Head of caudate nucleus (tissue), 42 donors: ENCODE measurements at regions not wholly inside any gene's neighbourhood (a gene's known extent, or its start where the extent isn't known, plus 50 kb on each side); places are given as distances from the start of the nearest gene placed in this dataset.

Source experiments
- DNase-seq, 42 donors: peaks; one replicate each; pipeline versions ENCODE4 v3.0.0 to v3.0.0-alpha.2; 2020 to 2021; ENCODE audit warnings: mixed read lengths in 7 of 42
- intact Hi-C: fragments of 100-400 bp; cut with DNase I; formaldehyde crosslinking; loops from one replicate; pipeline ENCODE4 v1.15.0; 2022

DNA sequence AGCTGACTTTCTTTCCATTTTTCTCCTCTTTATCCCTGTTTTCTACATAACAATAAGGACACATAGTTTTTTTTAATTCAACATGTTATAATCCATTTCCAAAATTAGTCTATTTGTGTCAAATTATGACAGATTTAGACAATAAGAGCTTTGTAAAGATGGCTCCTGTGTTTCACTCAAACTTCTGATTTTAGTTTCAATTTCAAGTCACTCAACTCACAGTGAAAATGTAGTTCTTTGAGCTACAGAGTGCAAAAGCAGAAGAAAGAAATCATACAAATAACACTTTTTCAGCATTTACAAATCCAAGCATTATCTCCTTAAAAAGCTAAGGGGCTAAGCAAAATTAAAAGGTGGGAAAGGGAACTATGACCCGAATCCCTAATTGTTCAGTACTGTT lies 340.7 kb upstream of the TRIB2 start:
- intact Hi-C loops = no loop called here
- no peak for DNase-seq

DNA sequence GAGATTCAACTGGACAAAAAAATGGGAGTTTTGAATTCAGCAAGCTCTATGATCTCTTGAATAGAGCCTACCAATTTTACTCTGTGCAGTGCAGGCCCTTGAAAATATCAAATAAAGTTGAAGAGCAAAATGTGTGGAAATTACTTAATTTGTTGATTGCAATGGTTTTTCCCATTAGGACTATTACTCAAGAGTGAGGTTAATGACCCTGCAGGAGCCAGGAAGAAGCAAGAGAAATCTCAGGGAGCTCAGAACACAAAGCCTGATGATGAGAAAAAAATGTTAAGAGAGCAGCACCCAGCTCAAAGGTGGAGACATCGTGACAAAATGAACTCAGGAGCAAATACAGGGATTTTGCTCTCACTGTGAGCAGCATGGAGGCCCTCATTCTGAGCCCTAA lies 337.6 kb upstream of the TRIB2 start:
- no peak for DNase-seq
- intact Hi-C loops = no loop called here

- intact Hi-C loops = no loop called here
- DNase-seq = no peak
Measured at GRCh38 chr2:12381543-12382325, 335.0 kb upstream of the TRIB2 start.

DNA sequence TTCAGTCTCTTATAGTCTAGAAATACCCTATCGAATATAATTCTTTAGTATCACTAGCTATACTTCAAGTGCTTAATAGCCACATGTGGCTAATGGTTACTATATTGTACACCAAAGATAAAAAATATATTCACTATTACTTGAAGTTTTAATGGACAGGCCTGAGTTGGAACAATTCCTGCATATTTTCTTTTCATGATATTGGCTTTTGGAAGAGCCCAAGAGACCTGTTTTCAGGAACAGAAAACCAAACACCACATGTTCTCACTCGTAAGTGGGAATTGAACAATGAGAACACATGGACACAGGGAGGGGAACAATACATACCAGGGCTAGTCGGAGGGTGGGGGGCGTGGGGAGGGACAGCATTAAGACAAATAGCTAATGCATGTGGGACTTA lies 334.4 kb upstream of the TRIB2 start:
- intact Hi-C loops = no loop called here
- DNase-seq = no peak

- intact Hi-C loops = no loop called here
- DNase-seq = no peak
Measured at GRCh38 chr2:12389344-12390045, 327.2 kb upstream of the TRIB2 start.

DNA sequence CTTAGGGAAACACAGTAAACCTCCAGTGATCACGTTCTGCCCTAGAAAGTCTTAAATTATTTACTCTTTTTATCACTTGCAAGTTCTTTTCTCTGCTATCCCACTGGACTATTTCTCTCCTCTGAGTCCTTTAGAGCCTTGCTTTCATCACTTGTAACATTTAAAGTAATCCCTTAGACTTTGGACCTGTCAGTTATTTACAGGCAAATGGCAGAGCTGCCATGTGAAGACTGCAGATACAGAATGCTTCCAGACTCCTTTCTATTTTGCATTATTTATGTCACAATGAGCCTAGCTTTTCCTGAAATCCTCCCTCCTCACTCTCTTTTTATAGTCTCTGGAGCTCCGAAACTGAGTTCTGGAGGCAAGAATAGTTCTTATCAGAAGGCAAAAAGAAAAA lies 325.6 kb upstream of the TRIB2 start:
- DNase-seq = no peak
- intact Hi-C loops = no loop called here

- intact Hi-C loops = no loop called here
- no peak for DNase-seq
Measured at GRCh38 chr2:12396699-12397098, 320.0 kb upstream of the TRIB2 start.

GRCh38 chr2:12397854-12398253 lies 318.9 kb upstream of the TRIB2 start:
- intact Hi-C loops = no loop called here
- DNase-seq = peak in 1 of 42 donors; percentile 6

DNA sequence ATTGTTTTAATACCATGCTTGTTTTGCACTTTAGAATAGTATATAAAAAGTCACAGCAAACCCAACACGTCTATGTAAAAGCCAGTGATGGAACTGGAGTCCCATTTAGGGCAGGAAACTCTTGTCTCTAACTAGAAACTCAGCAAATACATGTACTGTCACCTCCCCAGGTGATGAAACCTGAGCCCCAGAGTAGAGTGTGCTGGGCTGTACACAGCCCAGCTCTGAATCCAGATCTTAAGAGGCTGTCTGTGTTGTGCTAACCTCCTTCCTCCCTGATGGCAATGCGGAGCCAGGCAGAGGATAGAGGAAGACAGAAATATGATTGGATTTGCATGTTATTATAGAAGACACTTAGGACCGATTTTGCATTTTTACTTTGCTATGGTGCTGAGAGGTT lies 317.5 kb upstream of the TRIB2 start:
- intact Hi-C loops = no loop called here

DNA sequence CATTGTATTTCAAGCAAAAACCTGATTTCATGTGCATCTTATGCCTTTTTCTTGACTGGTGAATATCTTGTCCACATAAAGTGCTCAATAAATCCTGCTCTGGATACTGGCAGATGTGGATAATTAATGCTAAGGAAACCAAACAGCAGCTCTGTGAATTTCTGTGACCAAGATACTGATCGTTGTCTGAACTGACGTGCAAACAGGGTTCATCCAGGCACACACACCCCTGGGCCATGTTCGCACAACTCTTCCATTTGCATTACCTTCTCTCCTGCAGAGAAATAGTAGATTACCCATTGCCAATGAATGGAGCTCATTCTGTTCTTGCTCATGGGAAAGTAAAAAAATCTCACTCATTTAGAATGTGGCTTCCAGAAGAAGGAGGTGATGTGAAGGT lies 316.2 kb upstream of the TRIB2 start:
- intact Hi-C loops = no loop called here
- no peak for DNase-seq

More for the DNA sequence above, 317.5 kb upstream of the TRIB2 start:
- no peak for DNase-seq

GRCh38 chr2:12402440-12403139 lies 314.1 kb upstream of the TRIB2 start:
- intact Hi-C loops = no loop called here
- DNase-seq = no peak

DNA sequence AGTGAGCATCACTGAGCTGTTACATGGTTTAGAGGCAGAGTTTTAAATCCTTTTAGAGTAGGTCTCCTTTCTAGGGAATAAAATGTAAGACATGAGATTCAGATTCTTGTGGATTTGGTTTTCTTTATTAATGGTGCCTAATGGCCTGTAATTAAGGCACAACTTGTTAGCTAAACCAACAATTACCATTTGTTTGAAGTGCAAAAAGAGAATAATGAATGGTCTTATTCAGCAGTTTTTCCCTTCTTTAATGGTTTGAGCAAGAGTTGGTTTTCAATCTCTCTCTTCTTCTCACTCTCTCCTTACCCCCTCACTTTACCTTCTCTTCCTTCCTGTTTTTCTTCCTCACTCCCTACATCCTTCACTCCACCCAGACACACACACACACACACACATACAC lies 312.2 kb upstream of the TRIB2 start:
- intact Hi-C loops = no loop called here
- no peak for DNase-seq

- intact Hi-C loops = no loop called here
- DNase-seq = no peak
Measured at GRCh38 chr2:12407160-12407559, 309.6 kb upstream of the TRIB2 start.

DNA sequence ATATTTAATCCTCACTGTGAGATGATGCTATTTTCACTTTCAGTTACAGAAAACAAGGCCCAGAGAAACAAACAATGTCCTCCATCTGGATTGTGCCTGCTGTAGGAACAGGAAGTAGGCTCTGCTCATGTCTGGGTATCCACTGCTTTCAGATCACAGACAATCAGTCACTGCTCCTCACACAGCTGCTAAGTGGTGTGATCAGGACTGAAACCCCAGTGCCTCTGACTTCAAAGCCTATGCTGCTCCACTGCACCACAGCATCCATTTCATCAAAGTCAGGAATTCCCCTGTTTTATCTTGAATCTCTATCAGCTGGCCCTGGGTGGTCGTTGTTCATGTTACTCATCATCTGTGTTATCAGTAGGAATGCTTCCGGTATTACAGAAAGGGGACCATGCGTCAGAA lies 303.8 kb upstream of the TRIB2 start:
- intact Hi-C loops = no loop called here
- no peak for DNase-seq

GRCh38 chr2:12415536-12415935 lies 301.2 kb upstream of the TRIB2 start:
- no peak for DNase-seq
- intact Hi-C loops = no loop called here

DNA sequence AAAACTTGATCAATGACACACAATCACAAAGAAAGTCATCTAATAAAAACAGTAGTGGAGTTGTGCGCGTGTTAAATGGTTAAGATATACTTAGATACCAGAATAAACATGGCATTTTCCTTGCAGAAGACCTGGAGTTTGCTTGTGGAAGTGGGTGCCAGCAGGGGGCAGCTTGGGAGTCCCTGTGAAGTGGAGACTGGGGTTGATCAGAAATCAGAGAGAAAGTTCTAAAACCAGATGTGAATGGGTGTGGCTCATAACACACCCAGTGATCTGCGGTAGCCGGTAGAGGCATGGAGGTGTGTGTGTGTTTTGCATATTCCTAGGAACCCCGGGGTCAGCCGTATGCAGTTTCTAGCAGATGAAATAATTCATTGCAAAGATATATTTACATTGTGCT lies 300.1 kb upstream of the TRIB2 start:
- peak in 15 of 42 donors; percentile 5 to 42 (median 21) for DNase-seq
- intact Hi-C loops = no loop called here

DNA sequence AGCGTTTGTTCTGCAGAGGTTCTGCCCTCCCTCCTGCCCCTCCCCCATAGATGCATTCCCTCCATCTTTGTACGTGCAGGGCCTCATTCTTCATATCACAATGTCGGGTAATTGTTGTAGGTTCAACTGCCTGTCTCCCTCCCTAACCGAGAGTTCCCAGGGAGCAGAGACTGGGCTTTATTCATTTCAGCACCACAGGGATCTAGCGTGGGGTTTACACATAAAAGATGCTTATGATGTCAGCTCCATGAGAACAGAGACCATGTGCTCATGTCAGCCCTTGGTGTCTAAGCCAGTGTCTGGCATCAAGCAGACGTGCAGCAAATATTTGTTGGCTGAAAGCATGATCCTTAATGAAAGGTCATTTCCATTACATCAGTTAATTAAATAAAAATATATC lies 298.9 kb upstream of the TRIB2 start:
- intact Hi-C loops = no loop called here
- peak in 1 of 42 donors; percentile 6 for DNase-seq

DNA sequence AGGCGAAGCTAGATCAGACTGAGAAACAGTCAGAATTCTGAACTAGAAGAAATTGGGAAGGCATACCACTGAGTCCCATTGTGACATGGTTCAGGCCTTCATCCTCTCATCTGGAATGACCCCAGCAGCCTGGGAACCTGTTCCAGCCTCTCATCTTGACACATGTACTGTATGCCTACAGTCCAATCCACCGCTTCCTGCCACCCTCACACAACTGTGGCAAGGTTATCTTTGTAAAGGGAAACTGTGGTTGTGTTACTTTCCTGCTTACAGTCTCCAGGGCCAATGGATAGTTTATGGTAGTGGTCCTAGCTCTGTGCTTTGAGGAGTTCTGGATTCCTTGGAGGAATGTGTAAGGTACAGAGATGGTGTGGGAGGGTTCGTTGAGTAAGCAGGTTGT lies 296.9 kb upstream of the TRIB2 start:
- DNase-seq = no peak
- intact Hi-C loops = no loop called here

DNA sequence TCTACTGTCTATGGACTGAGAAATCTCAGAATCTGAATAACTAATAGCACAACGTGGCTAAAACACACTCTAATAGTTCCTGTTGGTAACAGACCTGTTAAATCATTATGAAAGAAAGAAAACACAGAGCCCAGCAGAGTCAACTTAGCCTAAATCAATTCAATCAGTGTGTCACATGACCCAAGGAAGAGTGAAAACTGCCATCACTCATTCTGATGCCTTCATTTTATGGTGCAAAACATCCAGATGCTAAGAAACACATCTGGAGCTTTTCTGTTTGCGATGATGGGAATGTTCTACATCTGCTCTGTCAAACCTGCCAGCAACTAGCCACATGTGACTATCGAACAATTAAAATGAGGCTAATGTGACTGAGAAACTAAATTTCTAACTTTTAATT lies 295.7 kb upstream of the TRIB2 start:
- intact Hi-C loops = no loop called here
- no peak for DNase-seq

- DNase-seq = no peak
Measured at GRCh38 chr2:12424219-12424618, 292.5 kb upstream of the TRIB2 start.

More at GRCh38 chr2:12424219-12424618, 292.5 kb upstream of the TRIB2 start:
- intact Hi-C loops = no loop called here
